Ovary (tissue), 3 donors: ENCODE measurements at regions not wholly inside any gene's neighbourhood (a gene's known extent, or its start where the extent isn't known, plus 50 kb on each side); places are given as distances from the start of the nearest gene placed in this dataset.

Experiments used
- EP300 ChIP-seq: sonication (generic); formaldehyde crosslinking; IDR thresholded peaks from one replicate; pipeline ENCODE4 v1.6.1; 2017; ENCODE audit warnings: antibody characterized with exemption
- POLR2A ChIP-seq: fragments of 450-650 bp; IDR thresholded peaks from one replicate; pipeline ENCODE4 v1.6.1; 2017; ENCODE audit warnings: antibody characterized with exemption, mild to moderate bottlenecking, moderate library complexity
- TF ChIP-seq, protein P1 (sequence below), 3 donors: fragments of 450-650 bp in 2 of 3; fragments of 200-600 bp in 1 of 3; IDR thresholded peaks; one replicate each; pipeline versions ENCODE4 v1.5.1 to v1.8.0; 2016 to 2022; ENCODE audit warnings: antibody characterized with exemption in 3 of 3, mild to moderate bottlenecking in 1 of 3
- donor health status: DM: no; HTN: no; CAD: no.

- TF ChIP-seq, protein P1, sequence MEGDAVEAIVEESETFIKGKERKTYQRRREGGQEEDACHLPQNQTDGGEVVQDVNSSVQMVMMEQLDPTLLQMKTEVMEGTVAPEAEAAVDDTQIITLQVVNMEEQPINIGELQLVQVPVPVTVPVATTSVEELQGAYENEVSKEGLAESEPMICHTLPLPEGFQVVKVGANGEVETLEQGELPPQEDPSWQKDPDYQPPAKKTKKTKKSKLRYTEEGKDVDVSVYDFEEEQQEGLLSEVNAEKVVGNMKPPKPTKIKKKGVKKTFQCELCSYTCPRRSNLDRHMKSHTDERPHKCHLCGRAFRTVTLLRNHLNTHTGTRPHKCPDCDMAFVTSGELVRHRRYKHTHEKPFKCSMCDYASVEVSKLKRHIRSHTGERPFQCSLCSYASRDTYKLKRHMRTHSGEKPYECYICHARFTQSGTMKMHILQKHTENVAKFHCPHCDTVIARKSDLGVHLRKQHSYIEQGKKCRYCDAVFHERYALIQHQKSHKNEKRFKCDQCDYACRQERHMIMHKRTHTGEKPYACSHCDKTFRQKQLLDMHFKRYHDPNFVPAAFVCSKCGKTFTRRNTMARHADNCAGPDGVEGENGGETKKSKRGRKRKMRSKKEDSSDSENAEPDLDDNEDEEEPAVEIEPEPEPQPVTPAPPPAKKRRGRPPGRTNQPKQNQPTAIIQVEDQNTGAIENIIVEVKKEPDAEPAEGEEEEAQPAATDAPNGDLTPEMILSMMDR (IDR thresholded peaks at IDR 0.05): no peak
- no peak for TF ChIP-seq POLR2A
- no peak for TF ChIP-seq EP300
Measured at GRCh38 chr21:20661246-20661645, 337.0 kb upstream of the NCAM2 start.
